SU-DHL-6 (cell line): ENCODE measurements at regions not wholly inside any gene's neighbourhood (a gene's known extent, or its start where the extent isn't known, plus 50 kb on each side); places are given as distances from the start of the nearest gene placed in this dataset.

Experiments used
- H2AFZ ChIP-seq: fragments of 200-600 bp; sonication (generic); 2 replicates; pipeline ENCODE4 v1.6.1; 2014; ENCODE audit warnings: low read depth, mild to moderate bottlenecking, moderate library complexity, mixed read lengths, antibody characterized with exemption, low read length; ENCODE audit not compliant: severe bottlenecking
- H3F3A ChIP-seq: fragments of 200-600 bp; shearing (Covaris generic); 2 replicates; pipeline ENCODE4 v1.6.0; 2016; ENCODE audit warnings: antibody characterized with exemption, mild to moderate bottlenecking; ENCODE audit not compliant: insufficient read depth
- H3K27ac ChIP-seq: fragments of 200-600 bp; sonication (generic); 2 replicates; pipeline ENCODE4 v1.5.1; 2016; ENCODE audit warnings: low read depth, mild to moderate bottlenecking, low read length, moderate library complexity, mixed read lengths
- H3K27me3 ChIP-seq: fragments of 200-600 bp; sonication (generic), shearing (Covaris generic); 2 replicates; pipeline ENCODE4 v1.6.0; 2014; ENCODE audit warnings: mild to moderate bottlenecking, low read length
- H3K36me3 ChIP-seq: fragments of 200-600 bp; sonication (generic); 2 replicates; pipeline ENCODE4 v1.6.1; 2014; ENCODE audit warnings: mild to moderate bottlenecking, low read length, mixed read lengths
- H3K4me2 ChIP-seq: fragments of 300-600, 200-600 bp; shearing (Covaris generic), sonication (generic); 2 replicates; pipeline ENCODE4 v1.6.0; 2014; ENCODE audit warnings: low read length, low read depth, mild to moderate bottlenecking; ENCODE audit not compliant: poor library complexity, severe bottlenecking
- H3K4me3 ChIP-seq: fragments of 200-600 bp; sonication (generic); 2 replicates; pipeline ENCODE4 v1.5.1; 2014; ENCODE audit warnings: antibody characterized with exemption, low read length, mild to moderate bottlenecking, mixed read lengths; ENCODE audit not compliant: insufficient read depth, poor library complexity, severe bottlenecking
- H3K79me2 ChIP-seq: fragments of 200-600 bp; sonication (generic); 2 replicates; pipeline ENCODE4 v1.6.1; 2014; ENCODE audit warnings: mild to moderate bottlenecking, low read length, moderate library complexity; ENCODE audit not compliant: insufficient read depth
- H3K9ac ChIP-seq: fragments of 200-600 bp; sonication (generic); 2 replicates; pipeline ENCODE4 v1.7.0; 2014; ENCODE audit warnings: mild to moderate bottlenecking, low read length
- H3K9me2 ChIP-seq: fragments of 200-600 bp; sonication (generic); replicated peaks from 2 replicates; pipeline ENCODE4 v1.6.1; 2014; ENCODE audit warnings: low read length; ENCODE audit not compliant: insufficient read depth
- H3K9me3 ChIP-seq: fragments of 200-600 bp; sonication (generic); 2 replicates; pipeline ENCODE4 v1.6.1; 2014; ENCODE audit warnings: low read length, mixed read lengths; ENCODE audit not compliant: insufficient read depth
- H4K20me1 ChIP-seq: fragments of 200-600 bp; sonication (generic); 2 replicates; pipeline ENCODE4 v1.6.1; 2014; ENCODE audit warnings: low read depth, mild to moderate bottlenecking, antibody characterized with exemption, low read length, moderate library complexity, mixed read lengths
- CTCF ChIP-seq: fragments of 200-600 bp; sonication (generic); IDR thresholded peaks from one replicate; pipeline ENCODE4 v1.5.1; 2017; ENCODE audit warnings: antibody characterized with exemption, mild to moderate bottlenecking, low read length, moderate library complexity; ENCODE audit not compliant: insufficient read depth, poor library complexity, severe bottlenecking
- EZH2phosphoT487 ChIP-seq: fragments of 200-600 bp; sonication (generic), shearing (Covaris generic); conservative IDR thresholded peaks from 2 replicates; pipeline ENCODE4 v1.6.1; 2018; ENCODE audit warnings: mild to moderate bottlenecking, antibody characterized with exemption, low read length, moderate library complexity, mixed read lengths

- Histone ChIP-seq H3K4me3 (no peak overlapping the region), H3K9me2 (no peaks in the 10 kb centered on the region), H3K27ac (no peak overlapping the region), H3K27me3 (no peaks in the 10 kb centered on the region), H3K4me2 (no peak overlapping the region), H2AFZ (no peak overlapping the region), H3K9me3 (no peaks in the 10 kb centered on the region), H4K20me1 (no peaks in the 10 kb centered on the region), H3K9ac (no peak overlapping the region), H3K36me3 (no peaks in the 10 kb centered on the region), H3F3A (no peaks in the 10 kb centered on the region), H3K79me2 (no peaks in the 10 kb centered on the region)
- TF ChIP-seq CTCF: no peak
- no peak for TF ChIP-seq EZH2phosphoT487
Observed at GRCh38 chr6:6889601-6890000, 218.2 kb upstream of the RREB1 start.

DNA sequence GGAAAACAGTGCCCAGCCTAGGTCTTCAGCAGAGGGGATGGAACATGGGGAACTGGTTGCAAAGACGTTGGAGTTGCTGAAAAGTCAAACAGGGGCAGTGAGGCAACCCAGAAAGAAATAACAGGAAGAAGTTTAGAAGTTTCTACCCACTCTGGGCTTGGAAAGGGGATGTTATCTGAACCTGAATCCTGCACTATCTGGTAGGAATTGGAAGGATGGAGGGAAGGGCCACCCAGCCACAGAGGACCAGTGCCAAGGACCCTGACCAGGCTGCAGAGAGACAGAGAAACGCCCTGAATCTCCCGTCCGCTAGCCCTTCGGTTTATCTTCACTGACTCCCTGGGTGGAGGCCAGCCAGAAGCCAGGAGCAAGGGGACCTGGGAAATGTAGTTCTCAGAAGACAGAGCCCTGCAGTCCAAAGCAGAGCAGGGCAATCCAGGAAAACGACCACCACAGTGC, 217.3 kb upstream of the RREB1 start:
- H2AFZ ChIP-seq: no peak overlapping the region

DNA sequence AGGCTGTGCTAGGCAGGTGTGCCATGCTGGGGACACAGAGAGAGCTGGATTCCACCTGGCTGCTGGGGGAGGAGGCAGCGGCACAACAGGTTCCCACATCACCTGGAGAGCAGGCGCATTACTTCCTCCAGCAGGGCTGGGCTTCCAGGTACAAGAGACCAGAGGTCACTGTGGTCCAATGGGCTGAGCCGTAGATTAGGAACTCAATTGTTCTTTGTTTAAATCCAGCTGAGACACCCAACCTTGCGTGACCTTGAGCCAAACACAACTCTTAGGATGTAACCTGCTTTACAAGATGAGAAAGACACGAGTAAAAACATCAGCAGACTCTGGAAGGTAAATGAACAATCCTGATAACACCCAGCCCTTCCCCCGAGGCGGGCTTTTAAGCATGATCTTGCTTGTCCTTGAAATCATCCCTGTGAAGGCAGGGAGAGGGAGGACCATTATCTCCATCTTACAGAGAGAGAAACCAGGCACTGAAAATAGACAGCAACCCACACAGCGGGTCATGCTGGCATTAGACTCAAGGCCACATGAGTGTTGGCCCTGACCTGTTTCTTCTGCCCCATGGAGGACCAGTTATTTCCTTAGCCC, 216.5 kb upstream of the RREB1 start:
- Histone ChIP-seq H3K79me2 (no peaks in the 10 kb centered on the region), H2AFZ (no peak overlapping the region)

More for the DNA sequence above, 217.3 kb upstream of the RREB1 start:
- Histone ChIP-seq H3K9me3 (no peaks in the 10 kb centered on the region), H3K9ac (no peak overlapping the region), H3K36me3 (no peaks in the 10 kb centered on the region), H3K79me2 (no peaks in the 10 kb centered on the region), H3K27me3 (no peaks in the 10 kb centered on the region), H3K4me2 (no peak overlapping the region), H3F3A (no peaks in the 10 kb centered on the region), H4K20me1 (no peaks in the 10 kb centered on the region), H3K9me2 (no peaks in the 10 kb centered on the region), H3K4me3 (no peak overlapping the region), H3K27ac (no peak overlapping the region)
- TF ChIP-seq EZH2phosphoT487 (no peak), CTCF (no peak)

More for the DNA sequence above, 216.5 kb upstream of the RREB1 start:
- Histone ChIP-seq H3K9ac (no peak overlapping the region), H3K27me3 (no peaks in the 10 kb centered on the region), H4K20me1 (no peaks in the 10 kb centered on the region), H3K4me3 (no peak overlapping the region), H3F3A (no peaks in the 10 kb centered on the region), H3K4me2 (no peak overlapping the region), H3K9me2 (no peaks in the 10 kb centered on the region), H3K27ac (no peak overlapping the region), H3K36me3 (no peaks in the 10 kb centered on the region), H3K9me3 (no peaks in the 10 kb centered on the region)
- TF ChIP-seq EZH2phosphoT487 (no peak), CTCF (no peak)
